Activated CD4-positive, alpha-beta memory T cell treated with anti-CD3 and anti-CD28 coated beads, Interleukin-2, amount 10 ng/mL, durations not matched to agents 7 days and 5 days (primary cell): ENCODE measurements at regions not wholly inside any gene's neighbourhood (a gene's known extent, or its start where the extent isn't known, plus 50 kb on each side); places are given as distances from the start of the nearest gene placed in this dataset.

Source experiments
- CTCF ChIA-PET: fragments of 350-600 bp; sonication (Branson Sonifier 250); formaldehyde crosslinking; loops from one replicate; lab custom pipeline; 2021; ENCODE audit warnings: antibody characterized with exemption, inconsistent platforms; lab: Charles Lee
- POLR2A ChIA-PET: fragments of 350-600 bp; sonication (Branson Sonifier 250); formaldehyde crosslinking; loops from one replicate; lab custom pipeline; 2021; ENCODE audit warnings: antibody characterized with exemption; lab: Charles Lee
- DNase-seq: peaks from one replicate; pipeline ENCODE4 v3.0.0-alpha.2; 2020
- H3K27ac Mint-ChIP-seq: one replicate; pipeline ENCODE4 v1.8.0; 2021; ENCODE audit warnings: mild to moderate bottlenecking, mixed read lengths
- H3K27me3 Mint-ChIP-seq: one replicate; pipeline ENCODE4 v1.8.0; 2021; ENCODE audit warnings: mixed read lengths
- H3K36me3 Mint-ChIP-seq: one replicate; pipeline ENCODE4 v1.8.0; 2021; ENCODE audit warnings: low read depth, mixed read lengths
- H3K4me1 Mint-ChIP-seq: one replicate; pipeline ENCODE4 v1.8.0; 2021; ENCODE audit warnings: mixed read lengths
- H3K4me3 Mint-ChIP-seq: one replicate; pipeline ENCODE4 v1.8.0; 2021; ENCODE audit warnings: mild to moderate bottlenecking, mixed read lengths
- H3K9me3 Mint-ChIP-seq: one replicate; pipeline ENCODE4 v1.8.0; 2021; ENCODE audit warnings: mixed read lengths

DNA sequence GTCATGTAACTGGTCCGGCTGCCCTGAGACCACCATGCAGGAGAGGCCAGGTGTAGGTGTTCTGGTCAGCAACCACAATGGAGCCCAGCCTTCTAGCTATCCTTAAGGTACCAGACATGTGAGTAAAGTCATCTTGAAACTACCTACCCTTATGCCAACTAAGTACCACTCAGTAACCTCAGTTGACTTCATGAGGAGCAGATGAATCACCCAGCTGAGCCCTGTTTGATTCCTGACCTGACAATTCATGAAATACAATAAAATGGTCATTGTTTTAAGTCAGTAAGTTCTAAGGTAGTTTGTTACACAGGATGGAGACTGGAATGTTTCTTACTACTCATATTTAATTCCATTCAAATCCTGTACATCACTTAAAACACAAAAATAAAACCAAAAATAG lies 113.1 kb upstream of the LMO4 start:
- POLR2A ChIA-PET: no interaction called here
- Mint-ChIP-seq H3K27ac (no peak overlapping the region), H3K27me3 (peaks cover 3% of the 10 kb centered on the region), H3K36me3 (no peaks in the 10 kb centered on the region), H3K9me3 (peaks cover 2% of the 10 kb centered on the region), H3K4me3 (no peak overlapping the region), H3K4me1 (peaks cover 4% of the 10 kb centered on the region)
- CTCF ChIA-PET: no interaction called here
- no peak for DNase-seq

GRCh38 chr1:87218618-87219017 lies 110.1 kb upstream of the LMO4 start:
- CTCF ChIA-PET: no interaction called here
- peaks cover 2% of the 10 kb centered on the region for H3K9me3 Mint-ChIP-seq
- H3K4me3 Mint-ChIP-seq: no peak overlapping the region
- POLR2A ChIA-PET: no interaction called here
- H3K27me3 Mint-ChIP-seq: no peaks in the 10 kb centered on the region
- no peaks in the 10 kb centered on the region for H3K36me3 Mint-ChIP-seq
- DNase-seq: no peak
- peaks cover 4% of the 10 kb centered on the region for H3K4me1 Mint-ChIP-seq
- no peak overlapping the region for H3K27ac Mint-ChIP-seq

- CTCF ChIA-PET: no interaction called here
- Mint-ChIP-seq H3K27me3 (no peaks in the 10 kb centered on the region), H3K9me3 (peaks cover 2% of the 10 kb centered on the region), H3K36me3 (no peaks in the 10 kb centered on the region), H3K27ac (no peak overlapping the region), H3K4me1 (peaks cover 4% of the 10 kb centered on the region), H3K4me3 (no peak overlapping the region)
- POLR2A ChIA-PET: no interaction called here
- DNase-seq: no peak
These were observed 109.5 kb upstream of the LMO4 start for GRCh38 chr1:87219141-87219540.

DNA sequence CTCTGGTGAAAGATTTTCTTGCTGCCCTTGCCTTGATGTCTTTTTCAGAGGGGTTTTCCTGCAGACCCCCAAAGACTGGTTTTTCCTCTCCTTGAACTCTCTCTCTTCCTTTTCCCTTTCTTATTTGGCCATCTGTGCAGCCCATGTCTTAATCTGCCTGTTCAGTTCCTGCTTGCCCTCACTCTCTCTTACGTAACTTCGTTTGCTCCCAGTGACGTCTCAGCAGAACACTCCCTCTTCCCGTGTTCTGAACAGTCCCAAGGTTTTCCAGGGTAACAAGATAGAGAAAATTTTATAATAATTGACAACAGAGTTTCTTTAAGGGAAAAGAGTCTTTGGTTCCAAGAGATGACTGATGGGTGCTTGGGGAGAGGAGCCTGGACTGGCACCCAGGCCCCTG lies 109.1 kb upstream of the LMO4 start:
- Mint-ChIP-seq H3K4me3 (no peak overlapping the region), H3K27me3 (no peaks in the 10 kb centered on the region), H3K9me3 (peaks cover 2% of the 10 kb centered on the region), H3K27ac (no peak overlapping the region), H3K4me1 (peaks cover 4% of the 10 kb centered on the region), H3K36me3 (no peaks in the 10 kb centered on the region)
- DNase-seq: no peak
- POLR2A ChIA-PET: no interaction called here
- CTCF ChIA-PET: no interaction called here

- Mint-ChIP-seq H3K9me3 (no peaks in the 10 kb centered on the region), H3K4me1 (peaks cover 4% of the 10 kb centered on the region), H3K27me3 (no peaks in the 10 kb centered on the region), H3K27ac (no peak overlapping the region), H3K36me3 (no peaks in the 10 kb centered on the region), H3K4me3 (no peak overlapping the region)
- ChIA-PET CTCF (no interaction called here), POLR2A (no interaction called here)
- DNase-seq: no peak
These were observed 107.7 kb upstream of the LMO4 start for GRCh38 chr1:87220993-87221392.

DNA sequence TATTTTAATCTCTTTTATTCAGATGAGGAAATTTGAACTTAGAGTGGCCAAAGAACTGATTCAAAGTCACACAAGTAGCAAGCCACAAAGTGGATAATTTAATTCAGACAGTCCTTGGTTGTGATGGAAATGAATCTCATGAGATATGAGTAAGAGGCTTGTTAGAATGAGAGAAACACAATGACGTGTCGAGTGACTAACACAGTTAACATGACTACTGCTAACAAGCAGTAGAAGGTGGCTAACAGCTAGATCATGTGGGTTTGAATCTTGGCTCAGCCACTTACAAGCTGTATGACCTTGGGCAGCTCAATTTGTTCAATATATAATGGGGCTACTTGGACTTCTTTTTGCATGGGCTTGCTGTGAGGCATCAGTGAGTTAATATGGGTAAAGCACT lies 104.5 kb upstream of the LMO4 start:
- H3K4me1 Mint-ChIP-seq: peaks cover 4% of the 10 kb centered on the region
- H3K27me3 Mint-ChIP-seq: no peaks in the 10 kb centered on the region
- CTCF ChIA-PET: no interaction called here
- POLR2A ChIA-PET: no interaction called here
- no peak overlapping the region for H3K4me3 Mint-ChIP-seq
- no peak for DNase-seq
- H3K27ac Mint-ChIP-seq: no peak overlapping the region
- H3K9me3 Mint-ChIP-seq: no peaks in the 10 kb centered on the region
- no peaks in the 10 kb centered on the region for H3K36me3 Mint-ChIP-seq

- ChIA-PET CTCF (no interaction called here), POLR2A (no interaction called here)
- DNase-seq: no peak
- no peak overlapping the region for H3K4me3 Mint-ChIP-seq
- H3K9me3 Mint-ChIP-seq: no peaks in the 10 kb centered on the region
- H3K27ac Mint-ChIP-seq: no peak overlapping the region
- no peaks in the 10 kb centered on the region for H3K27me3 Mint-ChIP-seq
- no peaks in the 10 kb centered on the region for H3K4me1 Mint-ChIP-seq
- no peaks in the 10 kb centered on the region for H3K36me3 Mint-ChIP-seq
These were observed 103.5 kb upstream of the LMO4 start for GRCh38 chr1:87225171-87225570.

DNA sequence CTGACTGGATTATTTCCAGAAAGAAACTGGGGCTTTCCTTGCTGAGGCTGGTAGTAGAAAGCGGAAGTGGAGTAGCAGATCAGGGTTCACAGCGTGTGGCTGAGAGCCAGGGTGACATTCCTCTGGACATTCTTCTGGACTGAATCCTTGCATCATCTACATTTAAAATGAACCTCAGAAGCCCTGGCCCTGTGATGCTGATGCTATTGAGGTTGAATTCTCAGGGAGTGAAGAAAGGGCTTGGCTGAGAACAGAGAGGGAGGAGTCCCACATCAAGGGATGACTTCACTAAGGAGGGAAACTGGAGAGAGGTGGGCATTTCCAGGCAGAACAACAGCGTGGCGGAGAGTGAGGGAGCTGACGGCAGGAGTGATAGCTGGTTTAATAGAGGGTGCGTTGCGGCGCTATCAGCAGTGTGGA lies 102.3 kb upstream of the LMO4 start:
- POLR2A ChIA-PET: no interaction called here
- Mint-ChIP-seq H3K36me3 (no peaks in the 10 kb centered on the region), H3K4me1 (no peaks in the 10 kb centered on the region), H3K27ac (no peak overlapping the region), H3K27me3 (no peaks in the 10 kb centered on the region), H3K9me3 (no peaks in the 10 kb centered on the region), H3K4me3 (no peak overlapping the region)
- CTCF ChIA-PET: no interaction called here
- DNase-seq: no peak

GRCh38 chr1:87227651-87228050 lies 101.0 kb upstream of the LMO4 start:
- no peaks in the 10 kb centered on the region for H3K4me1 Mint-ChIP-seq
- DNase-seq: no peak
- ChIA-PET POLR2A (no interaction called here), CTCF (no interaction called here)
- no peaks in the 10 kb centered on the region for H3K36me3 Mint-ChIP-seq
- H3K27me3 Mint-ChIP-seq: no peaks in the 10 kb centered on the region
- H3K27ac Mint-ChIP-seq: no peak overlapping the region
- no peaks in the 10 kb centered on the region for H3K9me3 Mint-ChIP-seq
- no peak overlapping the region for H3K4me3 Mint-ChIP-seq

DNA sequence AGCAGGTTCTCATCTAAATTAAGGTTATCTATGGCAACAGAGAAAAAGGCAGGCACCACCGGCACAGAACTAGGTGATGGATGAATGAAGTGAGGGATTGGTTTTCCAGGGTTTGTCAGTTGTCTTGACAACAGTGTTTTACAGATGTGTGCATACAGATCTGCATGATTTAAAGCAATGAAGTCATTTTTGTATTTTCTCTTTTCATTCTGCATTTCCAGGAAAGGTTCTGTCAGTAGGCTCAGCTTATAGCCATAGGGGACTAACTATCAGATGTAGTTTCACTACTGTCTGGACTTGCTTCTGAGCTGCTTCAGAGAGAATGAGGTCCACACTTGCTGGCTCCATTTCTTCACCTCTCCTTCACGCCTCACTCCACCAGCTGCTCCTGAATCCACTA lies 98.2 kb upstream of the LMO4 start:
- ChIA-PET POLR2A (no interaction called here), CTCF (no interaction called here)
- no peak for DNase-seq
- Mint-ChIP-seq H3K27ac (no peak overlapping the region), H3K4me1 (no peaks in the 10 kb centered on the region), H3K27me3 (peaks cover 5% of the 10 kb centered on the region), H3K4me3 (no peak overlapping the region), H3K9me3 (no peaks in the 10 kb centered on the region), H3K36me3 (no peaks in the 10 kb centered on the region)

DNA sequence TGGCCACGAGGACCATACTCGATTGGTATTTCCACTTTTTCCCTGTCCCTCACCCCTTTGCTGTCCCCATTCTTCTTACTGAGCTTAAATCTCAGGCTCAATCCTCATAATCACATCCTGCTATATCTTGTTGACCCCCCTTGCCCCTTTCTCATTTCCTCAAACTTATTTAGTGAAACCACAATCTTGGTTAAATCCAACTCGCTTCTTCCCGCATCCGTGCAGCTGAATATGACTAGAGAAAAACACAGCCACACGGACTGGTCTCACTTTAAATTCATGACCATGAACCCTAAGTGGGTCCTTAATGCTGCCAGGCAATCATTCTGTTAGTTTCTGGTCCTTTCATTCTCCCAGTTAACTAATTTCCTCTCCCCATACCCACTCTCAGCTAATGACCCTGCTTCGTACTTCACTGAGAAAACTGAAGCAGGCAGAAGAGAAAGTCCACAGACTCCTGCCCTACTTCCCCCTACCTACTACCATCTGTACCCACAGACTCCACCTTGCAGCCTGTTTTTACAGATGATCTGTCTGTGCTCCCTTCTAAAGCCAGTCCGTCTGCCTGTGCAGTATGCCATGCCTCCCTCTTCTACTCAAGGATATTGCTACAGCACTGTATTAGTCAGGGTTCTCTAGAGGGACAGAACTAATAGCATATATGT lies 96.8 kb upstream of the LMO4 start:
- no peak for DNase-seq
- H3K27ac Mint-ChIP-seq: no peak overlapping the region
- H3K36me3 Mint-ChIP-seq: no peaks in the 10 kb centered on the region
- peaks cover 4% of the 10 kb centered on the region for H3K4me1 Mint-ChIP-seq
- CTCF ChIA-PET: no interaction called here
- H3K4me3 Mint-ChIP-seq: no peak overlapping the region
- H3K9me3 Mint-ChIP-seq: no peaks in the 10 kb centered on the region
- H3K27me3 Mint-ChIP-seq: peaks cover 5% of the 10 kb centered on the region
- POLR2A ChIA-PET: no interaction called here

- H3K27me3 Mint-ChIP-seq: peaks cover 9% of the 10 kb centered on the region
- H3K9me3 Mint-ChIP-seq: no peaks in the 10 kb centered on the region
- H3K36me3 Mint-ChIP-seq: no peaks in the 10 kb centered on the region
- no peak overlapping the region for H3K4me3 Mint-ChIP-seq
- CTCF ChIA-PET: no interaction called here
- peaks cover 4% of the 10 kb centered on the region for H3K4me1 Mint-ChIP-seq
- H3K27ac Mint-ChIP-seq: no peak overlapping the region
- POLR2A ChIA-PET: no interaction called here
- no peak for DNase-seq
These were observed 92.1 kb upstream of the LMO4 start for GRCh38 chr1:87236585-87236984.

GRCh38 chr1:87239997-87240605 lies 88.6 kb upstream of the LMO4 start:
- no peak overlapping the region for H3K27ac Mint-ChIP-seq
- POLR2A ChIA-PET: no interaction called here
- H3K4me3 Mint-ChIP-seq: no peak overlapping the region
- H3K4me1 Mint-ChIP-seq: peaks cover 4% of the 10 kb centered on the region
- H3K36me3 Mint-ChIP-seq: no peaks in the 10 kb centered on the region
- H3K9me3 Mint-ChIP-seq: no peaks in the 10 kb centered on the region
- CTCF ChIA-PET: no interaction called here
- no peak for DNase-seq
- peaks cover 6% of the 10 kb centered on the region for H3K27me3 Mint-ChIP-seq

- no peak overlapping the region for H3K4me3 Mint-ChIP-seq
- ChIA-PET POLR2A (no interaction called here), CTCF (no interaction called here)
- no peak for DNase-seq
- no peaks in the 10 kb centered on the region for H3K9me3 Mint-ChIP-seq
- no peaks in the 10 kb centered on the region for H3K36me3 Mint-ChIP-seq
- no peak overlapping the region for H3K27ac Mint-ChIP-seq
- H3K27me3 Mint-ChIP-seq: peaks cover 4% of the 10 kb centered on the region
- peaks cover 4% of the 10 kb centered on the region for H3K4me1 Mint-ChIP-seq
These were observed 87.9 kb upstream of the LMO4 start for GRCh38 chr1:87240661-87241285.
